Ishikawa (cell line): ENCODE measurements at regions not wholly inside any gene's neighbourhood (a gene's known extent, or its start where the extent isn't known, plus 50 kb on each side); places are given as distances from the start of the nearest gene placed in this dataset.

Experiments used
- CREB1 ChIP-seq: IDR thresholded peaks from 2 replicates; pipeline ENCODE4 v1.6.1; 2012; ENCODE audit warnings: low read depth
- EGR1 ChIP-seq: IDR thresholded peaks from 2 replicates; pipeline ENCODE4 v1.6.1; 2012
- EP300 ChIP-seq: IDR thresholded peaks from 2 replicates; pipeline ENCODE4 v1.6.1; 2012; ENCODE audit warnings: borderline replicate concordance
- FOXM1 ChIP-seq: IDR thresholded peaks from 2 replicates; pipeline ENCODE4 v1.6.1; 2012; ENCODE audit warnings: low read depth, borderline replicate concordance
- NFIC ChIP-seq: IDR thresholded peaks from 2 replicates; pipeline ENCODE4 v1.6.1; 2012
- RAD21 ChIP-seq: IDR thresholded peaks from 2 replicates; pipeline ENCODE4 v1.6.1; 2012; ENCODE audit warnings: low read depth
- TAF1 ChIP-seq: IDR thresholded peaks from 2 replicates; pipeline ENCODE4 v1.6.1; 2012; ENCODE audit warnings: low read depth, mild to moderate bottlenecking
- TCF12 ChIP-seq: IDR thresholded peaks from 2 replicates; pipeline ENCODE4 v1.6.1; 2012; ENCODE audit warnings: low read depth
- USF1 ChIP-seq: IDR thresholded peaks from 2 replicates; pipeline ENCODE4 v1.6.1; 2012
- ZBTB7A ChIP-seq: IDR thresholded peaks from 2 replicates; pipeline ENCODE4 v1.6.1; 2012; ENCODE audit warnings: low read depth
- TF ChIP-seq, protein P1 (sequence below): IDR thresholded peaks from 2 replicates; pipeline ENCODE4 v1.6.1; 2012; ENCODE audit warnings: low read depth, mild to moderate bottlenecking
- TF ChIP-seq, protein P2 (sequence below): IDR thresholded peaks from 2 replicates; pipeline ENCODE4 v1.6.1; 2012

DNA sequence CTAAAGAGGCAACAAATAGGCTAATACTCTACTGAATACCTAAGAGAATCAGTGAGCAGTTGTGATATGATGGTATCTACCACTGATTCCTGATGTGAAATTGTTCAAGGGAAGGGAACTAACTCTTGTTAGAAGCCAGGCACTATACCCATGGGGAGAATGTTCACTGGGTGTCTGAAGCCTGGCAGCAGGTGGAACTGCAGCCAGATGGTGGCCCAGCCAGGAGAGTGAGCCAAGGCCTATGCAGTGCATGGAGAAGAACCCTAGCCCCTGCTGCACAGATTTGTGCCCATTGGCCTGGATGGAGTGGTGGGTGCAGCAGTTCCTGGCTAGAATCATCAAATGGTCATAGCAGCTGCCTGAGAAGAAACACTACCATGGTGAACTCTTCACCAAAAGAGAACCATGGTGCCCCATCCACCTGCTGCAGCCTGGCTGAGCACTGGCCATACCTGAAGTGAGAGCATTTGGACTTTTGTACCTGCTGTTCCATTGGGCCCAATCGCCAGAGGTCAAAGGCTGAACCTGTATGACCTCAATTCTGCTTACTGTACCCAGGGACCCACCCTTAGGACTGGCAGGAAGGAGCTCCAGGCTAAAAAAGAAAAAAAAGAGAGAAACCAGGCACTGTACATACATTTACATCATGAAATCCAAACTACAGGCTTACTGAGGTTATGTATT is 118.8 kb upstream of the IVNS1ABP start:
- no peak for TF ChIP-seq TCF12
- TF ChIP-seq USF1, result no peak
- TF ChIP-seq, protein P1, sequence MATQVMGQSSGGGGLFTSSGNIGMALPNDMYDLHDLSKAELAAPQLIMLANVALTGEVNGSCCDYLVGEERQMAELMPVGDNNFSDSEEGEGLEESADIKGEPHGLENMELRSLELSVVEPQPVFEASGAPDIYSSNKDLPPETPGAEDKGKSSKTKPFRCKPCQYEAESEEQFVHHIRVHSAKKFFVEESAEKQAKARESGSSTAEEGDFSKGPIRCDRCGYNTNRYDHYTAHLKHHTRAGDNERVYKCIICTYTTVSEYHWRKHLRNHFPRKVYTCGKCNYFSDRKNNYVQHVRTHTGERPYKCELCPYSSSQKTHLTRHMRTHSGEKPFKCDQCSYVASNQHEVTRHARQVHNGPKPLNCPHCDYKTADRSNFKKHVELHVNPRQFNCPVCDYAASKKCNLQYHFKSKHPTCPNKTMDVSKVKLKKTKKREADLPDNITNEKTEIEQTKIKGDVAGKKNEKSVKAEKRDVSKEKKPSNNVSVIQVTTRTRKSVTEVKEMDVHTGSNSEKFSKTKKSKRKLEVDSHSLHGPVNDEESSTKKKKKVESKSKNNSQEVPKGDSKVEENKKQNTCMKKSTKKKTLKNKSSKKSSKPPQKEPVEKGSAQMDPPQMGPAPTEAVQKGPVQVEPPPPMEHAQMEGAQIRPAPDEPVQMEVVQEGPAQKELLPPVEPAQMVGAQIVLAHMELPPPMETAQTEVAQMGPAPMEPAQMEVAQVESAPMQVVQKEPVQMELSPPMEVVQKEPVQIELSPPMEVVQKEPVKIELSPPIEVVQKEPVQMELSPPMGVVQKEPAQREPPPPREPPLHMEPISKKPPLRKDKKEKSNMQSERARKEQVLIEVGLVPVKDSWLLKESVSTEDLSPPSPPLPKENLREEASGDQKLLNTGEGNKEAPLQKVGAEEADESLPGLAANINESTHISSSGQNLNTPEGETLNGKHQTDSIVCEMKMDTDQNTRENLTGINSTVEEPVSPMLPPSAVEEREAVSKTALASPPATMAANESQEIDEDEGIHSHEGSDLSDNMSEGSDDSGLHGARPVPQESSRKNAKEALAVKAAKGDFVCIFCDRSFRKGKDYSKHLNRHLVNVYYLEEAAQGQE, result no peak
- no peak for TF ChIP-seq EGR1
- no peak for TF ChIP-seq CREB1
- no peak for TF ChIP-seq EP300
- TF ChIP-seq RAD21, result no peak
- TF ChIP-seq NFIC, result no peak
- no peak for TF ChIP-seq FOXM1
- TF ChIP-seq ZBTB7A, result no peak
- TF ChIP-seq, protein P2, sequence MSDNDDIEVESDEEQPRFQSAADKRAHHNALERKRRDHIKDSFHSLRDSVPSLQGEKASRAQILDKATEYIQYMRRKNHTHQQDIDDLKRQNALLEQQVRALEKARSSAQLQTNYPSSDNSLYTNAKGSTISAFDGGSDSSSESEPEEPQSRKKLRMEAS, result no peak
- TF ChIP-seq TAF1, result no peak
